SK-N-MC (cell line): ENCODE measurements at regions not wholly inside any gene's neighbourhood (a gene's known extent, or its start where the extent isn't known, plus 50 kb on each side); places are given as distances from the start of the nearest gene placed in this dataset.

Experiments used
- DNase-seq: peaks from one replicate; pipeline ENCODE4 v3.0.0-alpha.2; 2011; ENCODE audit warnings: low read depth, low spot score
- H3K27ac ChIP-seq: fragments of 200-600 bp; sonication (generic); 2 replicates; pipeline ENCODE4 v1.5.1; 2016; ENCODE audit warnings: mixed run types
- H3K36me3 ChIP-seq: fragments of 200-600 bp; sonication (generic); 2 replicates; pipeline ENCODE4 v1.6.1; 2017; ENCODE audit warnings: antibody characterized with exemption, low read length, mixed read lengths; ENCODE audit not compliant: insufficient read depth
- H3K4me3 ChIP-seq: fragments of 200-600 bp; sonication (generic); 2 replicates; pipeline ENCODE4 v1.5.1; 2016
- H3K9ac ChIP-seq: fragments of 200-600 bp; sonication (generic); 2 replicates; pipeline ENCODE4 v1.8.0; 2017; ENCODE audit warnings: mixed run types, mixed read lengths; ENCODE audit not compliant: insufficient read length
- H3K9me3 ChIP-seq: fragments of 200-600 bp; sonication (generic); 2 replicates; pipeline ENCODE4 v1.6.1; 2017; ENCODE audit warnings: low read depth, mild to moderate bottlenecking, antibody characterized with exemption, low read length, moderate library complexity, mixed read lengths
- EZH2 ChIP-seq: fragments of 200-600 bp; sonication (generic); IDR thresholded peaks from one replicate; pipeline ENCODE4 v1.6.1; 2017; ENCODE audit warnings: antibody characterized with exemption
- FOXP2 ChIP-seq: optimal IDR thresholded peaks from 2 replicates; pipeline ENCODE3; 2011; ENCODE audit warnings: mild to moderate bottlenecking, moderate library complexity; ENCODE audit not compliant: insufficient read depth; ENCODE audit errors: extremely low read length, control extremely low read depth
- POLR2AphosphoS5 ChIP-seq: IDR thresholded peaks from 2 replicates; pipeline ENCODE4 v1.6.1; 2012; ENCODE audit warnings: mild to moderate bottlenecking, low read depth, low read length, borderline replicate concordance

GRCh38 chr1:9179463-9180110 is 50.7 kb upstream of the GPR157 start:
- TF ChIP-seq FOXP2 (no peak), EZH2 (no peak), POLR2AphosphoS5 (no peak)
- no peak for DNase-seq
- Histone ChIP-seq H3K36me3 (no peaks in the 10 kb centered on the region), H3K9me3 (no peaks in the 10 kb centered on the region), H3K27ac (no peak overlapping the region), H3K4me3 (no peak overlapping the region), H3K9ac (no peak overlapping the region)

GRCh38 chr1:9180111-9180819 is 51.4 kb upstream of the GPR157 start:
- Histone ChIP-seq H3K36me3 (no peaks in the 10 kb centered on the region), H3K9ac (no peak overlapping the region), H3K27ac (no peak overlapping the region), H3K9me3 (no peaks in the 10 kb centered on the region), H3K4me3 (no peak overlapping the region)
- DNase-seq, result no peak
- TF ChIP-seq POLR2AphosphoS5, result no peak
- TF ChIP-seq FOXP2, result no peak
- no peak for TF ChIP-seq EZH2

- Histone ChIP-seq H3K4me3 (peak overlapping the region; percentile 65), H3K9ac (no peak overlapping the region), H3K36me3 (no peaks in the 10 kb centered on the region), H3K27ac (no peak overlapping the region), H3K9me3 (no peaks in the 10 kb centered on the region)
- TF ChIP-seq FOXP2 (no peak), EZH2 (no peak), POLR2AphosphoS5 (no peak)
- DNase-seq, result no peak
Measured at GRCh38 chr1:9181176-9181906, 52.4 kb upstream of the GPR157 start.

- TF ChIP-seq EZH2 (no peak), FOXP2 (no peak), POLR2AphosphoS5 (no peak)
- DNase-seq, result no peak
- H3K4me3 ChIP-seq, result peak overlapping the region; percentile 65
- H3K36me3 ChIP-seq, result no peaks in the 10 kb centered on the region
- no peaks in the 10 kb centered on the region for H3K9me3 ChIP-seq
- H3K9ac ChIP-seq, result no peak overlapping the region
- no peak overlapping the region for H3K27ac ChIP-seq
Measured at GRCh38 chr1:9181990-9182783, 52.4 kb upstream of the H6PD start.

- no peak for DNase-seq
- TF ChIP-seq FOXP2 (no peak), EZH2 (no peak), POLR2AphosphoS5 (no peak)
- H3K9me3 ChIP-seq, result no peaks in the 10 kb centered on the region
- H3K4me3 ChIP-seq, result peak overlapping the region; percentile 65
- no peak overlapping the region for H3K27ac ChIP-seq
- no peaks in the 10 kb centered on the region for H3K36me3 ChIP-seq
- no peak overlapping the region for H3K9ac ChIP-seq
Measured at GRCh38 chr1:9182784-9183257, 51.8 kb upstream of the H6PD start.

- no peak overlapping the region for H3K9ac ChIP-seq
- H3K9me3 ChIP-seq, result no peaks in the 10 kb centered on the region
- no peaks in the 10 kb centered on the region for H3K36me3 ChIP-seq
- H3K27ac ChIP-seq, result no peak overlapping the region
- TF ChIP-seq POLR2AphosphoS5 (no peak), FOXP2 (no peak), EZH2 (no peak)
- no peak for DNase-seq
- no peak overlapping the region for H3K4me3 ChIP-seq
Measured at GRCh38 chr1:9183441-9183840, 51.1 kb upstream of the H6PD start.

- H3K9ac ChIP-seq, result no peak overlapping the region
- no peaks in the 10 kb centered on the region for H3K9me3 ChIP-seq
- no peaks in the 10 kb centered on the region for H3K36me3 ChIP-seq
- TF ChIP-seq POLR2AphosphoS5 (no peak), EZH2 (no peak)
- no peak overlapping the region for H3K4me3 ChIP-seq
- no peak overlapping the region for H3K27ac ChIP-seq
- no peak for DNase-seq
Measured at GRCh38 chr1:9183898-9184297, 50.7 kb upstream of the H6PD start.

- Histone ChIP-seq H3K36me3 (no peaks in the 10 kb centered on the region), H3K4me3 (no peak overlapping the region), H3K9me3 (no peaks in the 10 kb centered on the region), H3K9ac (no peak overlapping the region), H3K27ac (no peak overlapping the region)
- no peak for DNase-seq
- TF ChIP-seq POLR2AphosphoS5, result no peak
- TF ChIP-seq FOXP2, result no peak
- no peak for TF ChIP-seq EZH2
Measured at GRCh38 chr1:9184749-9185148, 49.8 kb upstream of the H6PD start.
